NT2/D1 (cell line): ENCODE measurements at regions not wholly inside any gene's neighbourhood (a gene's known extent, or its start where the extent isn't known, plus 50 kb on each side); places are given as distances from the start of the nearest gene placed in this dataset.

Experiments
- SUZ12 ChIP-seq: IDR thresholded peaks from 2 replicates; pipeline ENCODE4 v1.6.1; 2011; ENCODE audit not compliant: insufficient read length, insufficient read depth; ENCODE audit errors: extremely low read depth
- YY1 ChIP-seq: IDR thresholded peaks from 2 replicates; pipeline ENCODE4 v1.6.1; 2011; ENCODE audit not compliant: insufficient read length, insufficient read depth
- ZNF274 ChIP-seq: IDR thresholded peaks from 2 replicates; pipeline ENCODE4 v1.6.1; 2011; ENCODE audit warnings: mild to moderate bottlenecking, low read depth, low read length

DNA sequence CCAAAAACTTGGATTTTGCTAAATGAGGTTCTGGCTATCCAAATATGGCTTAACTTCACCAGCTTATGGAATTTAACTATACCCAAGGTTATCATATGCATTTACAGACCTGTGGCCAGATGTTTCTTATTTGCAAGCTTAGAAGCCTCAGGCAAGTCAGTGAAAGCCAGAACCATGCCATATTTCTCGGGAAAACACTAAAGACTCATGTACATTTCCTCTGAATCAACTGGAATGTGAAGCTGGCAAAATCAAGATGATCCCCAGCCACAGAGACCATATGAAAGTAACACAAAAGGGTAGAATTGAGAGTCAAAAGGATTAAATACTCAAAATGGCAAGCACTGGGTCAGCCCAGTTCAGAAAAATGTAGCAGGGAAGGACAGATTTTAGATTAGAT, 76.4 kb upstream of the SLC1A1 start:
- TF ChIP-seq YY1 (no peak), ZNF274 (no peak), SUZ12 (no peak)
